ENCODE measurements at regions not wholly inside any gene's neighbourhood (a gene's known extent, or its start where the extent isn't known, plus 50 kb on each side); places are given as distances from the start of the nearest gene placed in this dataset.

DNA sequence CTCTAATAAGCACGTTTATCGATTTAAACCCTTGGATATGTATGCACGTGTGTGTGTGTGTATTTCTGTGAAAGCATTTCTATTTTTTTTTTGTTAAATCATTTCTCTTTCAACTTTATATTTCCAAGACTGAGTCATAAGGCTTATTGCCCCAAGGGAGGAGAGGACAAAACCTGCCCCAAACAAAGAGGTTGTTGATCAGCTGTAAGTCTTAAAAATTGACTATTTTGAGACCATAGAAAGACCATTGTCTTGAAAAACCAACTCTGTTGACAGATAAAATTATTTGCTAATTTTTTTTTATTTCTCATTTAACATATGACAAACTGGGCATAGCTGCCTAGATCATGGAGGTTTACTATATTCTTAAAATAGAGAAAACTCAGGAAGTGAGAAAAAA is 222.4 kb downstream of the FMR1NB start:
- no peak overlapping the region for H3K4me2 ChIP-seq (ENCODE audit: low read length)
- H4K20me1 ChIP-seq (ENCODE audit: low read length), result no peaks in the 10 kb centered on the region
- intact Hi-C loops (cut with micrococcal nuclease), result no loop called here
- ChIA-PET POLR2A (ENCODE audit: unreplicated experiment) (no interaction called here), CTCF (no interaction called here)
- no peaks in the 10 kb centered on the region for H3K79me2 ChIP-seq (ENCODE audit: low read length)
- H3K9me2 ChIP-seq (replicated peaks; ENCODE audit: low read length), result no peaks in the 10 kb centered on the region
- H3K36me3 ChIP-seq (ENCODE audit: low read depth, low read length), result no peaks in the 10 kb centered on the region
- 0 out of 2 replicates have a peak, but pooled peaks cover 4% of the 10 kb centered on the region for H3K9me3 ChIP-seq (ENCODE audit: low read length)
- no peak for TF ChIP-seq EZH2 (IDR thresholded peaks at IDR 0.05; ENCODE audit: low read length, unreplicated experiment)
- TF ChIP-seq, protein P1, sequence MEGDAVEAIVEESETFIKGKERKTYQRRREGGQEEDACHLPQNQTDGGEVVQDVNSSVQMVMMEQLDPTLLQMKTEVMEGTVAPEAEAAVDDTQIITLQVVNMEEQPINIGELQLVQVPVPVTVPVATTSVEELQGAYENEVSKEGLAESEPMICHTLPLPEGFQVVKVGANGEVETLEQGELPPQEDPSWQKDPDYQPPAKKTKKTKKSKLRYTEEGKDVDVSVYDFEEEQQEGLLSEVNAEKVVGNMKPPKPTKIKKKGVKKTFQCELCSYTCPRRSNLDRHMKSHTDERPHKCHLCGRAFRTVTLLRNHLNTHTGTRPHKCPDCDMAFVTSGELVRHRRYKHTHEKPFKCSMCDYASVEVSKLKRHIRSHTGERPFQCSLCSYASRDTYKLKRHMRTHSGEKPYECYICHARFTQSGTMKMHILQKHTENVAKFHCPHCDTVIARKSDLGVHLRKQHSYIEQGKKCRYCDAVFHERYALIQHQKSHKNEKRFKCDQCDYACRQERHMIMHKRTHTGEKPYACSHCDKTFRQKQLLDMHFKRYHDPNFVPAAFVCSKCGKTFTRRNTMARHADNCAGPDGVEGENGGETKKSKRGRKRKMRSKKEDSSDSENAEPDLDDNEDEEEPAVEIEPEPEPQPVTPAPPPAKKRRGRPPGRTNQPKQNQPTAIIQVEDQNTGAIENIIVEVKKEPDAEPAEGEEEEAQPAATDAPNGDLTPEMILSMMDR (conservative IDR thresholded peaks at IDR 0.05; ENCODE audit: low read depth, low read length), result no peak
- TF ChIP-seq EZH2phosphoT487 (IDR thresholded peaks at IDR 0.05; ENCODE audit: borderline replicate concordance, low read length), result no peak
- no peak for ATAC-seq
- DNase-seq, result no peak
- no peaks in the 10 kb centered on the region for H3K27me3 ChIP-seq (ENCODE audit: low read length)
- no peaks in the 10 kb centered on the region for H3F3A ChIP-seq (ENCODE audit: low read length, unreplicated experiment)
- no peak overlapping the region for H2AFZ ChIP-seq (ENCODE audit: low read length)
- no TSS peak for BruUV-seq (replicated peaks)
- H3K4me3 ChIP-seq (ENCODE audit: low read length), result no peak overlapping the region
- H3K27ac ChIP-seq (ENCODE audit: low read length), result no peak overlapping the region
- H3K9ac ChIP-seq (ENCODE audit: low read length), result no peak overlapping the region
- H3K4me1 ChIP-seq (ENCODE audit: insufficient read depth, low read length), result no peaks in the 10 kb centered on the region

DNA sequence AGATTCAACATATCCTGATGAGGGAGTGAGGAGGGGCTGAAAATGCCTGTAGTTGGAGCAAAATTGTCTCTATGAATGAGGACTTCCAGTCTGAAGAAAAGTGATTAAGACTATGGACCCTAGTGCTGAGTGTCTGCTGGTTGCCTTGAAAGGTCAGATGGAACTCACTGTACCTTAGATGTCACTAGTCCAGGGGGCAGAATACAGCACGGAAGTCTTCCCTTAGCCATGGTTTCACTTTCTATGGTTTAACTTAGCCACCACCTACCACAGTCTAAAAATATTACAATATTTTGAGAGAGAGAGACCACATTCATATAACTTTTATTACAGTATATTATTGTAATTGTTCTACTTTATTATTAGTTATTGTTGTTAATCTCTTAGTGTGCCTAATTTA is 223.1 kb downstream of the FMR1NB start:
- BruUV-seq (replicated peaks), result no TSS peak
- Histone ChIP-seq H4K20me1 (ENCODE audit: low read length) (no peaks in the 10 kb centered on the region), H3K4me1 (ENCODE audit: insufficient read depth, low read length) (no peaks in the 10 kb centered on the region), H3K27me3 (ENCODE audit: low read length) (no peaks in the 10 kb centered on the region), H3F3A (ENCODE audit: low read length, unreplicated experiment) (no peaks in the 10 kb centered on the region), H2AFZ (ENCODE audit: low read length) (no peak overlapping the region), H3K27ac (ENCODE audit: low read length) (no peak overlapping the region), H3K4me3 (ENCODE audit: low read length) (no peak overlapping the region), H3K79me2 (ENCODE audit: low read length) (no peaks in the 10 kb centered on the region), H3K9ac (ENCODE audit: low read length) (no peak overlapping the region), H3K9me2 (replicated peaks; ENCODE audit: low read length) (no peaks in the 10 kb centered on the region), H3K36me3 (ENCODE audit: low read depth, low read length) (no peaks in the 10 kb centered on the region), H3K4me2 (ENCODE audit: low read length) (no peak overlapping the region), H3K9me3 (ENCODE audit: low read length) (0 out of 2 replicates have a peak, but pooled peaks cover 4% of the 10 kb centered on the region)
- TF ChIP-seq, protein P1 (conservative IDR thresholded peaks at IDR 0.05; ENCODE audit: low read depth, low read length), result no peak
- TF ChIP-seq EZH2phosphoT487 (IDR thresholded peaks at IDR 0.05; ENCODE audit: borderline replicate concordance, low read length), result no peak
- TF ChIP-seq EZH2 (IDR thresholded peaks at IDR 0.05; ENCODE audit: low read length, unreplicated experiment), result no peak
- ChIA-PET CTCF (no interaction called here), POLR2A (ENCODE audit: unreplicated experiment) (no interaction called here)
- DNase-seq (no peak), ATAC-seq (no peak)
- intact Hi-C loops (cut with micrococcal nuclease), result no loop called here

DNA sequence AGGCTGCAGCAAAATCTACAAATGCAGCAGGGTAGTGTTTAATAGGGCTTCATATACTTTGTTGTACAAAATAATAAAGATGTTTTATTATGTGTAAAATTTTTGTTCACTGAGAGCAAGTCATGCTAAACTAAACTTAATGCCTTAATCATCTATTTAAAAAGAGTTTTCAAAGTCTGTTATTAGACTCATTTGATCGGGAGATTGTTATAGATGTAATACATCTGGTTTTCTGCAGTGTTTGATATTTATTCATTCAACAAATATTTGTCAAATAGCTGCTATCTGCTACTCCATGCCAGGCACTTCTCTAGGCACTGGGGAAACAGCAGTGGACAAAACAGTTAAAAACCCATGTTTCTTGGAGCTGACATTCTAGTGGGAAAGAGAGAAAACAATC is 233.6 kb downstream of the FMR1NB start:
- no peak overlapping the region for H2AFZ ChIP-seq (ENCODE audit: low read length)
- no TSS peak for BruUV-seq (replicated peaks)
- H4K20me1 ChIP-seq (ENCODE audit: low read length), result no peaks in the 10 kb centered on the region
- no peak overlapping the region for H3K4me3 ChIP-seq (ENCODE audit: low read length)
- H3F3A ChIP-seq (ENCODE audit: low read length, unreplicated experiment), result no peaks in the 10 kb centered on the region
- no peaks in the 10 kb centered on the region for H3K79me2 ChIP-seq (ENCODE audit: low read length)
- ChIA-PET POLR2A (ENCODE audit: unreplicated experiment) (no interaction called here), CTCF (no interaction called here)
- no peaks in the 10 kb centered on the region for H3K36me3 ChIP-seq (ENCODE audit: low read depth, low read length)
- ATAC-seq, result no peak
- no peak overlapping the region for H3K27ac ChIP-seq (ENCODE audit: low read length)
- H3K4me1 ChIP-seq (ENCODE audit: insufficient read depth, low read length), result no peaks in the 10 kb centered on the region
- no peak overlapping the region for H3K4me2 ChIP-seq (ENCODE audit: low read length)
- intact Hi-C loops (cut with micrococcal nuclease), result no loop called here
- no peak for DNase-seq
- H3K9me3 ChIP-seq (ENCODE audit: low read length), result no peaks in the 10 kb centered on the region
- H3K27me3 ChIP-seq (ENCODE audit: low read length), result no peaks in the 10 kb centered on the region
- TF ChIP-seq, protein P1 (conservative IDR thresholded peaks at IDR 0.05; ENCODE audit: low read depth, low read length), result no peak
- TF ChIP-seq EZH2phosphoT487 (IDR thresholded peaks at IDR 0.05; ENCODE audit: borderline replicate concordance, low read length), result no peak
- TF ChIP-seq EZH2 (IDR thresholded peaks at IDR 0.05; ENCODE audit: low read length, unreplicated experiment), result no peak
- H3K9ac ChIP-seq (ENCODE audit: low read length), result no peak overlapping the region
- H3K9me2 ChIP-seq (replicated peaks; ENCODE audit: low read length), result no peaks in the 10 kb centered on the region

Data from PC-3 (cell line).